GM19043 (cell line): ENCODE measurements at regions not wholly inside any gene's neighbourhood (a gene's known extent, or its start where the extent isn't known, plus 50 kb on each side); places are given as distances from the start of the nearest gene placed in this dataset.

Experiments used
- ATAC-seq: cut with Tn5 transposase; IDR thresholded peaks from one replicate; pipeline ENCODE4 v1.9.1; 2021; ENCODE audit warnings: low read depth; ENCODE audit not compliant: unreplicated experiment

DNA sequence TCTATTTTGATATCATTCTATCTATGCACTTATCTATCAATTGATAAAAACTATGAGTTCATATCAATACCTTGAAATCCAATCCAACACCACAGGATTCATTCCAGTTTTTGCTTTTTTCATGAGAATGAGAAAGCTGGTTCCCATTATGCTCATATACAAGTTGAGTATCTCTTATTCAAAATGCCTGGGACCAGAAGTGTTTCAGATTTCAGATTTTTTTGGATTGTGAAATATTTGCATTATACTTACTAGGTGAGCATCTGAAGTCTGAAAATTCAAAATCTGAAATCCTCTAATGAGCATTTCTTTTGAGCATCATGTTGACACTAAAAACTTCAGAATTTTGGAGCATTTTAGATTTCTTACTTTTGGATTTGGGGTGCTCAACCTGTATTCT lies 67.8 kb upstream of the DCBLD2 start:
- ATAC-seq = no peak

DNA sequence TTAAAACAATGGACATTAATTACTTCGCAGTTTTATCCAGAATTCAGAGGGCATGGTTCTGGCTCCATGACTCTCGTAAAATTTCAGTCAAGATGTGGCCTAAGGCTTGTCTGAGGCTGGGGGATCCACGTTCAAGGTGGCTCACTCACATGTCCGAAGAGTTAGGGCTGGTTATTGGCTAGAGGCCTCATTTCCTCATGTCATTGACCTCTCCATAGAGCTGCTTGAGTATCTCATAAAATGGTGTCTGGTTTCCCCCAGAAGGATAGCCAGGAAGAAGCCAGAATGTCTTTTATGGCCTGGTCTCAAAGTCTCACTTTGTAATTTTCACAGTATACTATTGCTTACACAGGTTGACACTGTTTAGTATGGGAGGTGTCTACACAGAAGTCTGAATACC lies 67.3 kb upstream of the DCBLD2 start:
- no peak for ATAC-seq

DNA sequence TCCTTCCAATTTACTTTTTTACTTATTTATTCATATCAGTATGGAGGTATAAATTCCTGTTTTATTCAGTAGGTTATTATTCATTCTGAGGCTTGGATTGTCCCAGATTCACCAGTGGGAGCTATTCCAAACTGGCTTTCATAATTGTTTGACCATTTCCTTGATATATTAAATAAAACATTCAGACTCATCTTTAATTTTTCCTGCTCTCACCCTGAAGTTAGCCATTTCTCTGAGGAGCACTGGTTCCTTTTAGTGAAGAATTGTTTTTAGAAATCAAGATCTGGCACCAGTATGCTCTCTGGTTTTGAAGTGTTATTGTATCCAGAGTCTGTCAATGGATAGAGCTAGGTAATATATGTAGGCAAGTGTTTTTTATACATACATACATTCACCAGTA lies 66.9 kb upstream of the DCBLD2 start:
- no peak for ATAC-seq

DNA sequence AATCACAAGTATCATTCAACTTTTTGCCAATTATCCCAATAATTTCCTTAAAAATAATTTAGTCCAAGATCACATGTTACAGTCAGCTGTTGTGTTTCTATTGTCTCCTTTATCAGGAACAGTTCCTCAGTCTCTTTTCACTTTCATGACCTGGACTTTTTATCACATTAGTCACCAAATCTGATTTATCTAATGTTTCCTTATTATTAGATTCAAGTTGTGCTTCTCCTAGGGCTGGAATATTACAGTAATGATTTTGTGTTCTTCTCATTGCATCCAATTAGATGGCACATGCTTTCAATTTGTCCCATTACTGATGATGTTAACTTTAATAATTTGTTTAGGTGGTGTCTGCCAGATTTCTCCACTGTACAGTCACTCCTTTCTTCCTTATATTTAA lies 66.3 kb upstream of the DCBLD2 start:
- no peak for ATAC-seq

DNA sequence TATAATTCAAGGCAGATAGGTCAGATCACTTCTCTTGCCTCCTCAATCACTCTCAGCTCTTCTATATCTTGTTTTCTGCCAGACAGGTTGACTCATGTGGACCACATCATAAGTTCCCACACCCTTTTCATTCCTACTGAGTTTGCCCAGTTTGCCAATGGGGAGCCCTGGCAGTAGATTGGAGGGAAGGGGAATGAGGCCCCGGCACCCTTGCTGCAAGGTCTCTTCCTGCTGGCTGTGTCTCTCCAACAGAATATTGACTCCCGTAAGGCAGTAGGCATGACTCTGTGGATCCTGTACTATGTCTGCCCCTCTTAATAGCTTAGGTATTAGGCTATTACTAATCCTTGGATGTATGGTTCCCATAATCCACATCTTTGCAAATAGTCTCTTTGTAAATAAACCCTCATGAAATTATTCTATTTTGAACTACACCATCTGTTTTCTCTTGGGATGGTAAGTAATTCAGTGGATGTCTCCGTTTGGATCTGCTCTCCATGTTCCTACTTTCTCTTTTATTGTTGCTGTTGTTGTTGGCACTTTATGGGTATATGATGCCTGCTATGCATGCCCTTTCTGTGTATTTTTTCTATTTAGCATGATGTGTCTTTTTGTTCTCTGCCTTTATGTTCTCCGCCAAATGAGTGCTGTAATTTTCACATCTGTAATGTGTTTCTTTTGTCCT lies 65.5 kb upstream of the DCBLD2 start:
- no peak for ATAC-seq

DNA sequence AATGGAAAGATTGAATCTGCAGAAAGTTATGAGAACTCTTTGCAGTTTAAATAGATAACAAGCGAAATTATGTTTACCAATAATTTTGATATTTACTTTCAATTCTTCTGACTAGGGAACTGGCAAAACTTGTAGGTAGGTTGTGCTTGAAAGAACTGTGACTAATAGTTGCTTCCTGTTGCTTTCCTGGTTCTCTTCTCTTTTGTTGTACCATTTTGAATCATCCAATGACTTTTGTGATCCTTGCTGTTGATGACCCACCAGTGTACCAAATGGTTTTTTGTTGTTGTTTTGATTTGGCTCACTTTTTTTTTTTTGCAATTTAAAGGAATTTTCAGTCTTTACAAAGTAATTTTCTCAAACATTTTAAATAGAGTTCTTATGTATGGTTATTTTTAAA lies 64.9 kb upstream of the DCBLD2 start:
- no peak for ATAC-seq

DNA sequence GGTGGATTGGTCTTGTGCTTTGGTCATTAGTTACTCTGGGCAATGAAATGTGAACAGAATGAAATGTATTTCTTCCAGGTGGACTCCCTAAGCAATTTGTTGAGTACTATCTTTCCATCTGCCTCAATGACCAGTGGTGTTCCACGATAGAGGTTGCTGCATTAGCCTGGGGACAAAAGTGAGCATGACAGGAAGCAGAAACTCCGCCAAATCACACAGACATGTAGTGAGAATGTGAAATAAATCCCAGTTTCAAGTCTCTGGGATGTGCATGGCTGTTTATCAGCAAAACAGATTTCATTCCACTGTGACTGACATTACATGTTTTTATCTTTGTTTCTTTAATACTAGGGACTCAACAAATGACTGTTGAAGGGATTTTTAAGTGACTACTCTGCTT lies 63.3 kb upstream of the DCBLD2 start:
- ATAC-seq = no peak

DNA sequence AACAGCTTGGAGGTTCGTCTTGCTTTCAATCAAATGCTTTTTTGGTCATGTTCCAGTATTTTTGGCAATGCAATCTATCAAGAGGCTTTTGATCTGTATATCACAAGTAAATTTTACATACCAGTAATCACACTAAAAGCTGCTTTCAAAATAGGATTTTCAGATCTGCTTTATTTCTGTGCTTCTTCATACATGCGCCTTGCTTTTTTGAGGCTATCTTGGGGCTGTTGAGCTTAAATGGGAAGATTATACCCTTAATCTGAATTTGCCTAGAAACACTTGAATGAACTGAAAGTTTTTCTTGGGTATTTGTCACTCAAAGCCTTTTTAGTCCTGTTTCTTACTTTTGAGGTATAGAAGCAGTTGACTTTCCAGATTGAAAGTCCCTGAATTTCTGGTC lies 62.1 kb upstream of the DCBLD2 start:
- no peak for ATAC-seq

DNA sequence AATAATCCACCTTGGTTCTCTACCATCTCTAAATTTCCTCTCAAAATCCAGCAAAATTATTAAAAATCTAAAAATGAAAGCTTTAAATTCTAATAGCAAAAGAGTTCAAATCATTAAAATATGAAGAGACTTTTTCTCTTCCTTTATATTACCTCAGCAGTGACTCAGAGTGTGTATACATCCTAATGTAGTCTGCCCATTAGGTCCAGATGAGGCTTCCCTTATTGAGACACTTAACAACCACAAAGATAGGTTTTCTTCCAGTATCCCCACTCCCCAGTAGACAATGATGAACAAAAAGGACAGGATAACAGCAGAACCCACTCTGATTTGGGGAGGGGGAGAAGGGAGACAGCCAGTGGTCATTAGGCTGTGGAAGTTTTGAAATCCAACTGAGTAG lies 61.5 kb upstream of the DCBLD2 start:
- ATAC-seq = no peak

DNA sequence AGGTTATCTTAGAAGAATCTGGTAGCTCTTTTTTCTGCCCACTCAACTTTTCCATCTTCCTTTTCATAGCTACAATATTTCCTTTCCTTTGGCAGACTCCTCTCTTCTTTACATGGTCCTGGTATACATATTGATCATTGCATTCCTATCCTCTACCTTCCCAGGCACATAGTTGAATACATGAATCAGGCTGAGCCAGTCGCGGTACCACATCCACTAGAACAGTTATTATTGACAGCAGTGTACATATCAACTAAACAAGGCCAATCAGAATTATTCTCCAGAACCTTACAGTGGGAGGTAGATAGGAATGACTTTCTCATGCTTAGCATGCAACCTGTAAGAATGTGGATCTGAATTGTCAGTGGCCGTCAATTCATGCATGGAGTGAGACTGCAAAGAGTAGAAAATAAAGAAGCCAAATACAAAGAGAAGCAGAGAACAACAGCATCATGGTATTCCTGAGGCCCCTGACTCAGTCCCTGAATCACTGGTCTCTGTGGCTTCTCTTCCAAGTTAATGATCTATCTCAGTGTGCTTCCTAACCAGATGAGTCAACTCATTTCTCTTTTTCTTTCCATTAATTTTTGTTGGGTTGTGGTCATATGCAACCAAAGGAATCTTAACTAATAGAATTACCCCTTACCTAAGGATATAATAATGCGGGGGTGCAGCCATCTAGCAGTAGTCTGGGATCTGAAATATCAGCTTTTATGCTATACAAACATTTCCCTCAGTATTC lies 60.9 kb upstream of the DCBLD2 start:
- no peak for ATAC-seq

DNA sequence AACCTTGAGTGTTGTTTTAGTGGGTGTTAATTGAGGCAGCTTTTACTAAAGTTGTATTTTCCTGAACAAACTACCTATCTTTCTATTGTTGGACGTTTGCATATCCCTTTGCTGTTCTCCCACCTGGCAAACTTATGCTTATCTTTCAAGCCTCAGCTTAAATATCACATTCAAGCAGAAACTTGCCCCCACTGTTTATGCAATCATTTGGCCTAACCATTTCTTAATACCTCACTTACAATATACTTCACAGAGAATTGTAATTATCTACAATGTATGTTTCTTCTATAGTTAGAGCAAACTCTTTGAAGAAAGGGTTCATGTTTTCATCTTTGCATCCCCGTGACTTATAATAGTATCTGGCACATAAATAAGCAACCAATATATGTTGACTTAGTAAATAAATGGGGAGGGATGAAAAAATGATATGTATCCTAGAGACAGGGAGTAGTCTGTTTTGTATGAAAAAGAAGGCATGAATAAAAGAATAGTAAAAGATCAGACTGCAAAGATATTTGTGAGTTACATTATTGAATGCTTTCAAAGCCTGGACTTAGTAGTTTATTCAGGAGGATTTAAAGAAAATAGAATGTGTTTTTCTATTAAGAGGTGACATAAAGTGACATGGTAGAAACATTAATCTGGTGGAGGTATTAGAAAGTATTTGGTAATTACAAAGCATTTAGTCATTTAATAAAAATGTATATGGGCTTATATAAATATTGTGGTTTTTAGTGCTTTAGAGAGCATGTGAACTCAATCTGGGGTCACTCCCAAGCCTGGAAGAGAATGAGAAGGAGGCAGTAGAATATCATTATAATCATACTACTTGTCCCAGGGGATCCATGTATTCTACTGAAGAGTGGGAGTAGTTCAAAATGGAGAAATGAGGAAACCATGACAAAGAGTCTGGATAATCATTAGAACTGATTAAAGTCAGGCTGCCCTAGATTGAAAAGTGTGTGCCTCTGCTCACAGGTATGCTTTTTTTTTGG lies 60.0 kb upstream of the DCBLD2 start:
- ATAC-seq = no peak

DNA sequence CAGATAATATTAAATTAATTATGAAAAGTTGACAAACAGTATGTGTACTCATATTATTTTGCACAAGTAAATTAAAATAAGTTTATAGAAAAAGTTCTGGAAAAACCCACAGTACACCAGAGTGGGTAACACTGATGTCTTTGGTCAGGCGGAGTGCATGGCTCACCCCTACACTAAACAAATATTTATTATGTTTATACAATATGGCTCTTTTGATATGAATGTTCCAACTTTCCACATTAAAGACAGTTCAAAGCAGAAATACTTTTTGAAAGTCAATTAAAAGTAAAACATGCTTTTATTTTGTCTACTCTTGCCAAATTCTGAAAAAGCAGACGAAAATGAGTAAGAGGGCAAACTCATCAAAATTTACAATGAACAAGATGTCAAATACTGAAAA lies 56.2 kb upstream of the DCBLD2 start:
- ATAC-seq = no peak

DNA sequence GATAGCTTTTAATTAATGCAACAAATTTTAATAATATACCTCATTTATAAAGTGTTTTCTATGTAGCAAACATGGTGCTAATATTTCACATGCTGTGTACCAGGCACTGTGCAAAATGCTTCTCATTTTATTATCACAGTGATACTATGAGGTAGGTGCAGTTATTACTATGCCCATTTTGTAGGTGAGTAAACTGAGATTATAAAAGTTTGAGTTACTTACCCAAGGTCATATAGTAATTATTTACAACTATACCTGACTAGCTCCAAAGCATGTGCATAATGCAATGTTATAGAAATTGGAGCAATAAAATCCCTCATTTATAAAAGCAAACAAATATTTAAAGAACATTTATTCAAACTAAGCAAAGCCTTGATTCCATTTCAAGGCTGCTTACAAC lies 54.5 kb upstream of the DCBLD2 start:
- ATAC-seq = no peak

DNA sequence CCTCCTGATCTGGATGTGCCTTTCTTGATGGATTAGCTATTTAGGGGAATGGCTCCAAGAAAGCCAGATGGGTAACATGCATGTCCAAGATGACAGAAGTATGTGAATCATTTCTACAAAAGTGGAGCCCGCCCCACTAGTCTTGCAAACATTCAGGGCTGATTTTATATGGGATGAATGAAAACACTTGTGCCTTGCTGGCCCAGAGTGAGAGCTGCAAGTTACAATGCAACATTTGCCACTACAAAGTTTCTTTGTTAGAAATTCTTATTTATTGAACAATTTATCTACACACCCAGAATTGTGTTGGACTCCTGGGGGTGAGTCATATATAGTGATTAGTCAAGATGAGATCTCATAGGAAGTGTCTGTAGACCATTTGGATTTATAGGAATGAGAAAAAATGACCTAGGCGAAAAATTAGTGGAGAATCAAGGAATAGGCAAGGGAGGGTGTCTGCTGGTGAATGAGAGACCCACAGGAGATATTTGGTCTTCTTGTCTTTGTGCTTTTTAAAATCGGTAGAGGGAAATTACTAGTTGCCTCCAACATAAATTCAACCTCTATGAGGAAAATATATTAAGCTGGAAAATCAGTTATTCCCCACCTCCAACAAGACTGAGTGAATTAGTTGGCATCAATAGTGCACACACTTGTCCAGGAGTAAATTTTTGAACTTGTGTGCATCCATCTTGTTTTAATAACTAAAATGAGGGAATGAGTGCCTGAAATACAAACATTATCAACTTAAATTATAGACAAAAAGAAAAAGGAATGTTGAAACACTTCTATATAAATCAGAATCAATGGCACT lies 53.5 kb upstream of the DCBLD2 start:
- no peak for ATAC-seq

DNA sequence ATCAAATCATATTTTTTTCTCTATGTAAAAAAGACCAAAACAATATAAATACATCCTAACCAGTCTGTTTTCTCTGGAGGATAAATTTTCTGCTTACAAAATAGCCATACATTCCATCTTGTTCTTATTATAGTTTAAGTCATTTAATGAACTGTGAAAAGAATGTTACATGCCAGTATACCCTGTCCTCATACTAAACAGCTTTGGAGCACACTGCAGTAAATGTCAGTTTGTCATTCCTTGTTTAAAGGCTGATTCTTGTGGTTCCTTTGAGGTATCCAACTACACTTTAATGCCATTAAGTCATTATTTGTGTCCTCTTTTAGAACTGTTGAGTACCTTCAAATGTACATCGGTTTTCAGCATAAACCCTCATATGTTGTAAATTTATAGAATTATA lies 52.7 kb upstream of the DCBLD2 start:
- no peak for ATAC-seq

DNA sequence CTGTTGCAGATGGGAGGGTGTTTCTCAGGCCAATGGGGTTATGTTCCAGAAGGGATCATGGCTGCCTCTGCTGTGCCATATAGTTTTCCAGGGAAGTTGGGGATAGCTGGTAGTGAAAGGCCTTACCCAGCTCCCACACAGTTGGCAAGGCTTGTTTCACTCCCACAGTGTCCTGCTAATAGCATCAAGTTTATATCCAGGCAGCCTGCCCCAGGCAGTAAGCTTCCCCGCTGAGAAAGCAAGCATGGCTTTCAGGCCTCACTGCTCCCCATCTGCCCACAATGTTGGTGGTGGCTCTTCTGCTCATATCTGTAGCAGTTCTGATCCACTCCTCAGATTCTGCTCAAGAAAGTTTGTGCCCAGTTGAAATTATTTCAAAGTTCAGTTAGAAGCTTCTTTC lies 50.9 kb upstream of the DCBLD2 start:
- ATAC-seq = no peak
